CD8-positive, alpha-beta memory T cell (primary cell): ENCODE measurements at regions not wholly inside any gene's neighbourhood (a gene's known extent, or its start where the extent isn't known, plus 50 kb on each side); places are given as distances from the start of the nearest gene placed in this dataset.

Experiments used
- CTCF ChIA-PET: fragments of 350-600 bp; sonication (Branson Sonifier 250); formaldehyde crosslinking; loops from one replicate; lab custom pipeline; 2021; ENCODE audit warnings: antibody characterized with exemption; lab: Charles Lee
- POLR2A ChIA-PET: fragments of 350-600 bp; sonication (Branson Sonifier 250); formaldehyde crosslinking; loops from one replicate; lab custom pipeline; 2021; ENCODE audit warnings: antibody characterized with exemption; lab: Charles Lee
- DNase-seq, 5 donors: peaks; one replicate each; pipeline versions ENCODE4 v3.0.0 to v3.0.0-alpha.2; 2020 to 2022; ENCODE audit warnings: mixed read lengths in 1 of 5
- H3K27ac ChIP-seq: one replicate; pipeline ENCODE4 v1.7.0; 2013; ENCODE audit warnings: low read depth, mild to moderate bottlenecking, low read length, moderate library complexity
- H3K27me3 ChIP-seq: 2 replicates; pipeline ENCODE4 v1.7.0; 2013; ENCODE audit warnings: low read length, mild to moderate bottlenecking; ENCODE audit not compliant: insufficient read depth, poor library complexity, severe bottlenecking
- H3K36me3 ChIP-seq: 2 replicates; pipeline ENCODE4 v1.7.0; 2013; ENCODE audit warnings: mild to moderate bottlenecking, low read length, moderate library complexity; ENCODE audit not compliant: insufficient read depth
- H3K4me1 ChIP-seq: 2 replicates; pipeline ENCODE4 v1.7.0; 2013; ENCODE audit warnings: mild to moderate bottlenecking, low read length, moderate library complexity; ENCODE audit not compliant: insufficient read depth
- H3K4me3 ChIP-seq: 2 replicates; pipeline ENCODE4 v1.7.0; 2013; ENCODE audit warnings: mild to moderate bottlenecking, low read length
- H3K9me3 ChIP-seq: 2 replicates; pipeline ENCODE4 v1.7.0; 2013; ENCODE audit warnings: mild to moderate bottlenecking, low read length
- H3K27ac Mint-ChIP-seq, 8 donors: one replicate each; pipeline ENCODE4 v1.8.0; 2020 to 2021; ENCODE audit warnings: mixed read lengths in 8 of 8, mild to moderate bottlenecking in 6 of 8, inconsistent platforms in 3 of 8, moderate library complexity in 3 of 8
- H3K27me3 Mint-ChIP-seq, 2 donors: one replicate each; pipeline ENCODE4 v1.8.0; 2020 to 2021; ENCODE audit warnings: mixed read lengths in 2 of 2, mild to moderate bottlenecking in 1 of 2, moderate library complexity in 1 of 2
- H3K36me3 Mint-ChIP-seq, 3 donors: one replicate each; pipeline ENCODE4 v1.8.0; 2020 to 2021; ENCODE audit warnings: mixed read lengths in 3 of 3, inconsistent platforms in 1 of 3, mild to moderate bottlenecking in 1 of 3
- H3K4me1 Mint-ChIP-seq, 3 donors: one replicate each; pipeline ENCODE4 v1.8.0; 2020 to 2021; ENCODE audit warnings: mixed read lengths in 3 of 3, inconsistent platforms in 1 of 3, mild to moderate bottlenecking in 1 of 3
- H3K4me3 Mint-ChIP-seq, 7 donors: one replicate each; pipeline ENCODE4 v1.8.0; 2020 to 2021; ENCODE audit warnings: mixed read lengths in 7 of 7, mild to moderate bottlenecking in 6 of 7, moderate library complexity in 4 of 7, inconsistent platforms in 2 of 7
- H3K9me3 Mint-ChIP-seq, 5 donors: one replicate each; pipeline ENCODE4 v1.8.0; 2020 to 2022; ENCODE audit warnings: mixed read lengths in 5 of 5, mild to moderate bottlenecking in 3 of 5, moderate library complexity in 2 of 5, inconsistent platforms in 1 of 5

GRCh38 chr3:158882445-158882844 is 80.6 kb downstream of the MFSD1 start:
- peaks cover 0 to 32% (median 0%) of the 10 kb centered on the region in 3 donors for H3K36me3 Mint-ChIP-seq
- POLR2A ChIA-PET, result no interaction called here
- peaks cover 12 to 20% (median 15%) of the 10 kb centered on the region in 5 donors for H3K9me3 Mint-ChIP-seq
- Histone ChIP-seq H3K27ac (no peak overlapping the region), H3K4me3 (no peak overlapping the region), H3K9me3 (no peaks in the 10 kb centered on the region), H3K27me3 (no peaks in the 10 kb centered on the region), H3K4me1 (no peaks in the 10 kb centered on the region), H3K36me3 (no peaks in the 10 kb centered on the region)
- CTCF ChIA-PET, result no interaction called here
- no peak overlapping the region for H3K4me3 Mint-ChIP-seq
- no peak for DNase-seq
- H3K4me1 Mint-ChIP-seq, result no peaks in the 10 kb centered on the region
- peaks cover 0 to 4% of the 10 kb centered on the region in 2 donors for H3K27me3 Mint-ChIP-seq
- no peak overlapping the region for H3K27ac Mint-ChIP-seq

GRCh38 chr3:158896729-158897128 is 94.9 kb downstream of the MFSD1 start:
- no peak overlapping the region for H3K27ac ChIP-seq
- H3K4me3 Mint-ChIP-seq, result no peak overlapping the region
- no peaks in the 10 kb centered on the region for H3K4me1 ChIP-seq
- H3K27ac Mint-ChIP-seq, result no peak overlapping the region
- H3K36me3 Mint-ChIP-seq, result no peaks in the 10 kb centered on the region
- ChIA-PET POLR2A (no interaction called here), CTCF (no interaction called here)
- H3K9me3 ChIP-seq, result no peaks in the 10 kb centered on the region
- no peaks in the 10 kb centered on the region for H3K27me3 Mint-ChIP-seq
- no peaks in the 10 kb centered on the region for H3K27me3 ChIP-seq
- H3K4me3 ChIP-seq, result no peak overlapping the region
- no peaks in the 10 kb centered on the region for H3K36me3 ChIP-seq
- H3K4me1 Mint-ChIP-seq, result no peaks in the 10 kb centered on the region
- DNase-seq, result no peak
- no peaks in the 10 kb centered on the region for H3K9me3 Mint-ChIP-seq

- DNase-seq, result no peak
- H3K4me3 Mint-ChIP-seq, result no peak overlapping the region
- Histone ChIP-seq H3K36me3 (no peaks in the 10 kb centered on the region), H3K27ac (no peak overlapping the region), H3K27me3 (no peaks in the 10 kb centered on the region), H3K4me3 (no peak overlapping the region), H3K4me1 (no peaks in the 10 kb centered on the region), H3K9me3 (no peaks in the 10 kb centered on the region)
- H3K4me1 Mint-ChIP-seq, result no peaks in the 10 kb centered on the region
- no peaks in the 10 kb centered on the region for H3K36me3 Mint-ChIP-seq
- H3K9me3 Mint-ChIP-seq, result peaks cover 0 to 2% (median 0%) of the 10 kb centered on the region in 5 donors
- H3K27me3 Mint-ChIP-seq, result peaks cover 8 to 9% of the 10 kb centered on the region in 2 donors
- CTCF ChIA-PET, result no interaction called here
- H3K27ac Mint-ChIP-seq, result no peak overlapping the region
- POLR2A ChIA-PET, result no interaction called here
Measured at GRCh38 chr3:158906749-158907148, 104.9 kb downstream of the MFSD1 start.

GRCh38 chr3:158908187-158908734 is 106.4 kb downstream of the MFSD1 start:
- POLR2A ChIA-PET, result no interaction called here

GRCh38 chr3:158909870-158910269 is 108.0 kb downstream of the MFSD1 start:
- H3K36me3 ChIP-seq, result no peaks in the 10 kb centered on the region
- no peak overlapping the region for H3K4me3 Mint-ChIP-seq
- peaks cover 0 to 2% (median 0%) of the 10 kb centered on the region in 5 donors for H3K9me3 Mint-ChIP-seq
- no peak overlapping the region for H3K27ac ChIP-seq
- ChIA-PET POLR2A (no interaction called here), CTCF (no interaction called here)
- DNase-seq, result no peak
- no peak overlapping the region for H3K27ac Mint-ChIP-seq
- no peaks in the 10 kb centered on the region for H3K36me3 Mint-ChIP-seq
- H3K27me3 ChIP-seq, result no peaks in the 10 kb centered on the region
- H3K9me3 ChIP-seq, result no peaks in the 10 kb centered on the region
- no peaks in the 10 kb centered on the region for H3K4me1 Mint-ChIP-seq
- H3K27me3 Mint-ChIP-seq, result peaks cover 8 to 12% of the 10 kb centered on the region in 2 donors
- H3K4me1 ChIP-seq, result no peaks in the 10 kb centered on the region
- no peak overlapping the region for H3K4me3 ChIP-seq

More at GRCh38 chr3:158908187-158908734, 106.4 kb downstream of the MFSD1 start:
- Mint-ChIP-seq H3K4me3 (no peak overlapping the region), H3K27ac (no peak overlapping the region), H3K4me1 (no peaks in the 10 kb centered on the region), H3K36me3 (no peaks in the 10 kb centered on the region), H3K27me3 (peaks cover 8 to 9% of the 10 kb centered on the region in 2 donors), H3K9me3 (peaks cover 0 to 2% (median 0%) of the 10 kb centered on the region in 5 donors)
- H3K36me3 ChIP-seq, result no peaks in the 10 kb centered on the region
- H3K4me3 ChIP-seq, result no peak overlapping the region
- no peaks in the 10 kb centered on the region for H3K27me3 ChIP-seq
- no peaks in the 10 kb centered on the region for H3K4me1 ChIP-seq
- CTCF ChIA-PET, result no interaction called here
- no peaks in the 10 kb centered on the region for H3K9me3 ChIP-seq
- no peak for DNase-seq
- H3K27ac ChIP-seq, result no peak overlapping the region

DNA sequence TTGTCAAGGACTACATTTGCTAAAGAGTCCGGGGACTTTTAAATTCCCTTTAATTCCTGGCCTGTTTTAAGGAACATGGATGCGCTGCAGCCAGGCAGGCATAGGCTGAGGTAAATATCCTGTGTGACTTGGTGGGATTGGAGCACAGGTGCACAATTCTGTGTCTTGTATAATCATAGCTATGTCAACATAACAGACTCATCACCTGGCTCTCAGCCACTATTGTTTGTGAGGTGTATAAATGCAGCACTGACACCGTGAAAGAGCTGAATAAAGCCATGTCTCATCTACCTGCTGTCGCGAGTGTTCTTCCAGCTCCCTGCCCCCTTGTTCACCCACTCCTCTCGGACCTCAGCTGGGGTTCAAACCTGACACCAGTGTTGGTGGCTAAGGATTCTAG is 109.7 kb downstream of the MFSD1 start:
- H3K27me3 ChIP-seq, result no peaks in the 10 kb centered on the region
- no peaks in the 10 kb centered on the region for H3K4me1 ChIP-seq
- H3K36me3 ChIP-seq, result no peaks in the 10 kb centered on the region
- Mint-ChIP-seq H3K36me3 (no peaks in the 10 kb centered on the region), H3K9me3 (peaks cover 0 to 2% (median 0%) of the 10 kb centered on the region in 5 donors), H3K27me3 (peaks cover 5 to 9% of the 10 kb centered on the region in 2 donors), H3K4me3 (no peak overlapping the region), H3K27ac (no peak overlapping the region), H3K4me1 (no peaks in the 10 kb centered on the region)
- no peak for DNase-seq
- ChIA-PET CTCF (no interaction called here), POLR2A (no interaction called here)
- H3K4me3 ChIP-seq, result no peak overlapping the region
- no peak overlapping the region for H3K27ac ChIP-seq
- no peaks in the 10 kb centered on the region for H3K9me3 ChIP-seq

GRCh38 chr3:158912188-158912587 is 110.3 kb downstream of the MFSD1 start:
- H3K4me1 ChIP-seq, result no peaks in the 10 kb centered on the region
- no peak overlapping the region for H3K4me3 ChIP-seq
- no peaks in the 10 kb centered on the region for H3K36me3 ChIP-seq
- Mint-ChIP-seq H3K36me3 (peaks cover 0 to 1% (median 0%) of the 10 kb centered on the region in 3 donors), H3K4me1 (no peaks in the 10 kb centered on the region), H3K9me3 (no peaks in the 10 kb centered on the region), H3K4me3 (no peak overlapping the region), H3K27me3 (peaks cover 4 to 7% of the 10 kb centered on the region in 2 donors), H3K27ac (no peak overlapping the region)
- no peak for DNase-seq
- no peaks in the 10 kb centered on the region for H3K9me3 ChIP-seq
- CTCF ChIA-PET, result no interaction called here
- no peak overlapping the region for H3K27ac ChIP-seq
- no peaks in the 10 kb centered on the region for H3K27me3 ChIP-seq
- POLR2A ChIA-PET, result no interaction called here

- no peaks in the 10 kb centered on the region for H3K27me3 ChIP-seq
- Mint-ChIP-seq H3K36me3 (peaks cover 0 to 1% (median 0%) of the 10 kb centered on the region in 3 donors), H3K27ac (no peak overlapping the region), H3K4me1 (no peaks in the 10 kb centered on the region), H3K4me3 (no peak overlapping the region), H3K27me3 (peaks cover 4 to 7% of the 10 kb centered on the region in 2 donors), H3K9me3 (no peaks in the 10 kb centered on the region)
- no peak for DNase-seq
- H3K36me3 ChIP-seq, result no peaks in the 10 kb centered on the region
- no peaks in the 10 kb centered on the region for H3K4me1 ChIP-seq
- H3K4me3 ChIP-seq, result no peak overlapping the region
- no peaks in the 10 kb centered on the region for H3K9me3 ChIP-seq
- H3K27ac ChIP-seq, result no peak overlapping the region
- CTCF ChIA-PET, result no interaction called here
- POLR2A ChIA-PET, result no interaction called here
Measured at GRCh38 chr3:158912621-158913020, 110.8 kb downstream of the MFSD1 start.
